Stimulated activated CD8-positive, alpha-beta memory T cell treated with anti-CD3 and anti-CD28 coated beads, Interleukin-15, amount 100 ng/mL, for 48 hours (primary cell): ENCODE measurements at regions not wholly inside any gene's neighbourhood (a gene's known extent, or its start where the extent isn't known, plus 50 kb on each side); places are given as distances from the start of the nearest gene placed in this dataset.
A peak's percentile ranks its signal among the peaks of the same experiment; 100 is the strongest.

Experiments
- DNase-seq, 2 donors: peaks; one replicate each; pipeline ENCODE4 v3.0.0-alpha.2; 2020; ENCODE audit warnings: low read depth in 2 of 2

DNA sequence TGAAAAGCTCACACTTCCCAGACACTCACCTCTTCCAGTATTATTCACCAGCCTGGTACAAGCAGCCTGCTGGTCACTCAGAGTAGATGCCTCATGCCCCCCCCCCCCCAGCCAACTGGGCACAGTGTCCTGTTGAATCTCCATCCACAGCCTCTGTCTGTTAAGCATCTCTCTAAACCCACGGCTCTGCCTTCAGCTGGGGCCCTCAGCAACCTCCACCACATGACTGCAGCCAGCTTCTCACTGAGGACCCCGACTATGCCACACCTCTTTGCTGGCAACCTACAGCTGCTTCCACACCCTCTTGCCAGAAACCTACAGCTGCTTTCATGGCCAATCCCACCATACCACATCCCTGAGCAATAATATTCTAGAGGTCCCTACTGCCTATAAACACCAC, 113.1 kb downstream of the RHOU start:
- no peak for DNase-seq

- DNase-seq = no peak
These were observed 113.8 kb downstream of the RHOU start for GRCh38 chr1:228849011-228849541.

DNA sequence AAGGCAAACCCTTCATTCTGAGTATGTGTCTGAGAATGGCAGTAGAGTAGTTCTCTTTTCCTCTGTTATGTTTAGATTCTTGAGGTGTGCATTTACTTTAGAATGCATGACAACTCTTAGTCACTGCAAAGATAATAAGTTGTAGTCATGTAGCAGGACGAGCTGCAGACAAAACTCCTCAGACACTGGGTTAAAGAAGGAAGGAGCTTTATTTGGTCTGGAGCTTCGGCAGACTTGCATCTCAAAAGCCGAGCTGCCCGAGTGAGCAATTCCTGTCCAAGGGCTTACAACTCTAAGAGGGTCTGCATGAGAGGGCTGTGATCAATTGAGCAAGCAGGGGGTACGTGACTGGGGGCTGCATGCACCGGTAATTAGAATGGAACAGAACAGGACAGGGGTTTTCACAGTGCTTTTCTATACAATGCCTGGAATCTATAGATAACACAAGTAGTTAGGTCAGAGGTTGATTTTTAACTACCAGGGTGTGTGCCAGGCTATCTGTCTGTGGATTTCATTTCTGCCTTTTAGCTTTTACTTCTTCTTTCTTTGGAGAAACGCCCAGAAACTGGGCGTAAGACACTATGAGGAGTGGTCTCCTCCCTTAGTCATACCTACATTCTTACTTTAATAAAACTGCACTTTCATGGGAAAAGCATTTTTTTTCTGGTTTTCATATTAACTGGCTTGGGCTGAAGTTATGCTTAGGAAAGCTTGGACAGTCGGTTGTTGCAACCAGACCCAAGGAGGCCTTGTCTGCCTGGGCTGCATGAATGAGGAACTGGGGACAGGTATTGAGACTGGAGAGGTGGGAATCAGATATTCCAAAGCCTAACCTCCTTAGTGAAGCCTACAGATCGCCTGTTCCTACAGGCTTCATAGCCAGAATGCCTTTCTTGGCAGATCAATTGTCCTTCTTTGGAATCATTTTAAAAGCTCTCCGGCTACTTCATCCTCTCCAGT, 115.1 kb downstream of the RHOU start:
- DNase-seq = no peak

- no peak for DNase-seq
These were observed 115.9 kb downstream of the RHOU start for GRCh38 chr1:228851193-228851592.

DNA sequence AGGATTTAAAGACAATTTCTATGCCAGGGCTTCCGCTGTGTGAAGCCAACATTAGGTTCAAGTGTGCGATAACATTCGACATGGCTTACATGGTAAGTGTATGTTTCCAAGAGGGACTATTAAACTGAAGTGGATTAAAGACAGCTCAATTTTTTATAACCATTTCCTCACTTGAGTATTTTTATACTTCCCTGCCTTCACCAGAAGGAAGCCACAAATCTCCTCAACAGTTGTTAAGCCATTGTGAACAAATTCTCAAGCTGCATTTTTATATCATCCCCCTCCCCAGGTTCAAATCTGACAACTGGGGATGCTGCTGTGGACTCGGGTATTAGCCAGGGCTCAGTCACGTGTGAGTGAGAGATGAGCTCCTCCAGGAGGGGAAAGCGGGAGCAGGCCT, 116.3 kb downstream of the RHOU start:
- no peak for DNase-seq

DNA sequence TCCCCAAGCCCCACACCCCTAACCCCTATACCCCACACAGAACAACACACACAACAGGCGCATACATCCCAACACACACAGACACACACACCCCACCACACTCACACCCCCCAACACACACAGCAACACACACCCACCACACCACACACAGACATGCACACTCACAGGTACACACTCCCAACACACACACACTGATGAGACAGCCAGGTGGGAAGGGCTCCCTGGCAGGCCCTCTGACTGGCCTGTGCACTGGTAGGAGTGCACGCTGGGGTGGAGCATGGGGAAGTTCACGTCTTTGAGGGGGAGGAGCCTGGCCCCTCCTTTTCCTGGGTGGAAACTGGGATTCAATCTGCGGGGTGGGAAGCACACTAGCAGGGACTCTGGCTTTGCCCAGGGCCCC, 116.7 kb downstream of the RHOU start:
- DNase-seq = no peak

DNA sequence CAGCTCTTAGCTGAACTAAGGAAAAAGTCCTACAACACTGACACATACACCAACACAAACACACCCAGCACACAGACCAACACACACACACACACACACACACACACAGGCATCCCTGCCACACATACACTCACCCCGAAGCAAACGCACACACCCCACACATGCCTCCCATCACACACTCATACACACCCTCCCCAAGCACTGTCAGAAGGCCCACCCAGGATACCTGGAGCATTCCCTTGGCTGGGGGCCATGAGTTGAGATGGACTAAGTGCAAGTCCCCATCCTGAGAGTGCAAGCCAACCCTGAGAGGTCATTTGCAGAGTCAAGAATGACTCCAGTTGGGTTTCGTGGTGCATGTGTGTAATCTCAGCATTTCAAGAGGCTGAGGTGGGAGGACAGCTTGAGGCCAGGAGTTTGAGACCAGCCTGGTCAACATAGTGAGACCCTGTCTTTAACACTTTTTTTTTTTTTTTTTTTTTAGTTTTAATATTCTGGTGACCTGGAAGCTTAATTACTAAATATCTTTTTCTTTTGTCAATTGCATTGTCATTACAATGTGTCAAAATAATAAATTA, 117.3 kb downstream of the RHOU start:
- no peak for DNase-seq

DNA sequence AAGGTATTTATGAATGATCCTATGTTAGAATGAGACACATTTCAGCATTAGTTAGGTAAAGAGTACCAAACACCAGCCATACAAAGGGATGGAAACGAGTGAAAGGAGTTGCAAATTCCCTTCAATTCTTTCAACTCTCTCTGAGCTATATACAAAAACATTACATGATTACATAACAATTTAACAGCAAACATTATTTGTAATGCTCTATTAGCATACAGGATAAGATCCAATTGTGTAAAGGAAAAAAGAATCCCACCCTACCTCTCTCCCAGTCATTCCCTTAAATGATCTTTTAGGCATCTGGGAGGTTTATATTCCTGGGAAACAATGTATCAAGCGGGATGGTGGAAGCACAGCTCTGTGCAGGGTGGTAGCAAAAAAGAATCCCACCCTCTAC, 117.9 kb downstream of the RHOU start:
- DNase-seq = no peak

- no peak for DNase-seq
These were observed 118.4 kb downstream of the RHOU start for GRCh38 chr1:228853637-228854036.

DNA sequence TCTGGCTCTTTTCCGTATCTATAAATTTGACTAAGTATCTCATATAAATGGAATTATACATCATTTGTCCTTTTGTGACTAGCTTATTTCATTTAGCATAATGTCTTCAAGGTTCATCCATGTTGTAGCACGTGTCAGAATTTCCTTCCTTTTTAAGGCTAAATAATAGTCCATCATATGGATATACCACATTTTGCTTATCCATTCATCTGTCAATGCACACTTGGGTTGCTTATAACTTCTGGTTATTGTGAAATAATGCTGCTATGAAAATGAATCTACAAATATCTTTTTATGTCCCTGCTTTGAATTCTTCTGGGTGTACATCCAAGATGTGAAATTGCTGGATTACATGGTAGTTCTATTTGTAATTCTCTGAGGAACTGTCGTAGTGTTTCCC, 119.6 kb downstream of the RHOU start:
- no peak for DNase-seq

DNA sequence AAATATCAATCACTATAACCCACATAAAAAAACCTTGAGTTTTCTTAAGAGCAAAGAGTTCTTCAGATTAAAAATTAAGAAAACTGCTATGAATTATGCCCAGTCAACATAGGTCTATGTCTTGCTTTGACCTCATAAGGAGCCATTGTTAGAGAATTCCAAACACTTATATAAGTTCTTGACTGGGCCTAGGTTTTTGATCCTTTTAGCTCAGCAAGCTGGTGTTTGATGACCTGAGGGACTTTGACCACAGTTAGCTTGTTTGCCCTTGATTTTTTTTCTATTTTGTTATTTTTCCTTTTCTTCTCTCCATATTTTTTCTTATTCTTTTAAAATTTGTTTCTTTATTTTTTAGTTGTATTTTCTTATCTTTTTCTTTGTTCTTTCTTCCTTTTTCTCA, 122.3 kb downstream of the RHOU start:
- DNase-seq = no peak

DNA sequence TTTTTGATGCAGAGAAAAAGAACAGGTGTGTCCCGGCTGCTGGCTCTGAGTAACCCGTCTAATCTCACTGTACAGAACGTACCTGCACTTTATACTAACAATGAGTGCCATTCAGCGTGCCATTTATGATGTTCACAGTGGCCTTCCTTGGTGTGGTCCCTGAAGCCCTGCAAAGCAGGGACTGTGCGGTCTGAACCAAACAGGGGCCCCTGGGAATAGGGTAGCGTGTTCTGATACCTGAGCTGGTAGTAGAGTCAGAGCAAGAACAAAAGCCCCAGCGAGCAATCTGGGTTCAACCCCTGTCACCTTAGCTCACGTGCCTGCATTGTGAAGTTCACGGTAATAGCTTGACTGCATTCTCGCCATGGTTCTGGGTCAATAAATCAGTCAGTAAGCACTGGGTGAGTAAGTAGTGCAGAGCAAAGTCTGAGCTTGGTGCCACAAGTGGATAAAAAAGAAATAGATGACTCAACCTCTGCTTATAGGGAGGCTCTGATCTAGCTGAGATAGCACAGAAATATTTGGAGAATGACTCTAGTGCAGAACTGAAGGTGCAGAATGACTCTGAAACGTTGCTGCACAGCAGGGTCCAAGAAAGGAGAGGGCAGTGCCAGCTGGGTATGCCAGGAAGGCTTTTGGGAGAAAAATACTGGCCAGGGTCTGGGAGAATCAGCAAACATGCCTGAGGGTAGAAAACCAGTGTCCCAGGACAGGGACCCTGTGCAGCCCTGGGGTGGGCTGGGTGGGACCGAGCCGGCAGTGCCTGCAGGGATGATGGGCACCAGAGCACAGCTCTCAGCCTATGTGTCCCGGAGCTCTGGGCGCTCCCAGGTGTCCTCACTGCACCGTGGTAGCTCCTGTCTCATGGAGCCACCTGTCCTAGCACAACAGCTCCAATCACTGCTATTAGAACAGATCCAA, 125.9 kb downstream of the RHOU start:
- DNase-seq = peak in 1 of 2 donors; percentile 21

DNA sequence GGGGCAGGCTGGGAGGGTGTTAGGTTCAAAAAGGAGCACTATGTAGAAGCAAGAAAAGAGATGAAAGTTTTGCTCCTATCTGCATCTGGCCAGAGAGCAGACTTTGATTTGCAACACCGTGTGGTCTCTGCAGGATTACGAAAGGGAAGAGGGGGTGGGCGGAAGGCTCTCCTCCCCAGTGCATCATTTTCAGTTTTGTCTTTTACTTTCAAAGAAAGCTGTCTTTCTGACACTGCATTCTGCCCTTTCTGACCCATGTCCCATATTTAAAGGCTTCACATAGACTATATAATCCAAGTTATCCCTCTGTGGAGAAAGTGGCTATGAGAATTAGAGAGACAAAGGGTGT, 126.5 kb downstream of the RHOU start:
- DNase-seq = no peak

DNA sequence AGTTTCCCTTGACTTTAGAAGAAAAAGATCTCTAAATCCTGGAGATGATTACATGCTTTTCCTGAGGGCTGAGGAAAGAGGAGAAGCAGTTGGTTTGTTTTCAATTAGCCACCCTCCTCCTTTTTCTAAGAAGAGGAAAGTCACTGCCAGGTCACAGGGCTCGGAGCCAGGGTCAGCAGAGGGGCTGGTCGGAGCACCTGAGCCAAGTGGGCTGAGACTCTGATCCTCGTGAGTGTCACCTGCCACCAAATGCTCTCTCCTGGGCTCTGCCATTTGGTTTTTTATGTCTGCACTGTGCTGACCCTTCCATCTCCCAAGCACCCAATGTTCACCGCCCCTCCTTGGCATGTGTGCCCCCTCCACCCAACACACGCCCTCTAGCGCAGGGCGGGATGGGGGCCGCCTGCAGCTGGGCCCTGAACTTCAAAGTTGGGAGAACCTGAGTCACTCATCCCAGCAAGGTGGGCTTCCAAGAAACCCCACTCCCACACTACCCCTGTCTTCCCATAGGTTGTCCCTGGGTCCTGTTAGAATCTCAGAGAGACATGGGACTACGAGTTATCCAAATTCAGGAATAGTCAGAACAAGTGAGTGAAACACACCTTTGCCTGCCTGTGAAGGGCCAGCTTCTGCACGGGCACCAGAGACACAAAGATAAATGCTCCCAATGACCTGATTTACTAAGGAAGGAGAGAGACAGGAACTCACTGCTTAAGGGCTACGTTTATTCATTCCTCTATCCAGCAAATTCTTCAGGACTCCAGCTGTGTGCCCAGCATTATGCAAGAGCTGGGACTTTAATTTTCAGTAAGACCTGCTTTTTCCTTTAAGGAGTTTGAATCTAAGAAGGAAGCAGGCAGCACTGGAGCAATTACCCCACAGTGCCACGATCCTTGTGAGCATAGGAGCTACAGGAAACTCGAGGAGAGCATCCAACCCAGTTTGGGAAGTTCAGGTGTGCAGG, 127.5 kb downstream of the RHOU start:
- DNase-seq = no peak

DNA sequence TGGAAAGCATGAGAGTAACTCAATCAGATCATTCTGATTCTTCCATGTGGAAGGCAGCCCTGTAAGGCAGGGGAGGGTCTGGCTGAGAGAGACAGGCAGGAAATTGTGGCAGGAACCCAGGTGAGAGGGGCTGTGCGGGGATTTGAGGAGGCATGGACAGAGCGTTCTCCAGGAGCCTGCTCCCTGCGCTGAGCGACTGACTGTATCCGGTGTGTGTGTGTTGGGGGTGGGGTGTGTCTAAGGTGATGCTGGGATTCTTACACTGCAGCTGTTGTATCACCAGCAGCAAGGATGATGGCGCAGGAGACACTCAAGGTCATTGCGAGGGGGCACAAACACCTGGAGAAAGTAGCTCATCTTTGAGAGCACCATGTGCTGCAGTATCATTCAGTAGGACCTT, 128.5 kb downstream of the RHOU start:
- DNase-seq = no peak

DNA sequence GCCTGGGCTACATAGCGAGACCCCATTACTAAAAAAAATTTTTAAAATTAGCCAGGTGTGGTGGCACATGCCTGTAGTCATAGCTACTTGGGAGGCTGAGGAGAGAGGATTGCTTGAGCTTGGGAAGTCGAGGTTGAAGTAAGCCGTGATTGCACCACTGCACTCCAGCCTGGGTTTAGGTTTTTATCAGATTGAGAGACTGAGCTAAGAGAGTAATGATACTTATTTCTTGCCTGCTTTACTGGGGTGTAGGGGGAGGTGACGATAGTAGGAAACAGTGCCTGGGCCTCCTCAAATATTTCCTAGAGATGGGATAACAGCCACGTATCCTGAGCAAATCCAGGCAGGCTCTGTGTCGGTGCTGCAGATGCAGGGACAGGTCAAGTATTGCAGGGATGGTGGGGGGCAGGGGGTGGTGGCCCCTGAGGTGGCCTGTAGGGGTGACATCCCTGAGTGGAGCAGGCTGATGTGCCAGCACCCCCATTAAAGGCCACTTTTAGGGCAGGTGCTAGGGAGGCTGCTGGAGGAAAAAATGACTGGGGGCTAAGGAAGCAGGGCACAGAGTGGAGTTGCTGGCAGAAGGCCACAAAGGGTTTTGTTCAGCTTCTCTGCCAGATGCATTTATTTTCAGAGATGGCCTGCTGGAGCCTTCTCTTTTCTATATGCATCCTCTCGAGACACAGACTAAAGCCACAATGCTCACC, 130.5 kb downstream of the RHOU start:
- DNase-seq = no peak

DNA sequence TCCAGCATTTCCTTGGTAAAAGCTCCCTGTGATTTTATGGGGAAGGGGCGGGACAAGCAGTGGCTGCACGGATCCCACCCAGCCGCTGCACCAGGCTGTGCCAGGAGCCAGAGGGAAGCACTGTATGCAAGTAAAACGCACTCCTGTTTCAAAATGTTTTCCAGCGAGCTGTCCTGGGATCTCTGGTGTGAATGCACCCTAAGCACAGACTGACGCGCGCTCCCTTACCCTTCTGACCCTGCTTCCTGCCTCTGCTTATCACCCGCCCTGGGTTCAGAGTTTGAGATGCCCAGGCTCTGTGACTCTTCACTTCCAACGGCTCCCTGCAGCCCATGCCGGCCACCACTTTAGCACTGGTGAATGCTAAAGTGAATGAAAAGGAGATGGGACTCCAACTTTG, 131.2 kb downstream of the RHOU start:
- DNase-seq = no peak

DNA sequence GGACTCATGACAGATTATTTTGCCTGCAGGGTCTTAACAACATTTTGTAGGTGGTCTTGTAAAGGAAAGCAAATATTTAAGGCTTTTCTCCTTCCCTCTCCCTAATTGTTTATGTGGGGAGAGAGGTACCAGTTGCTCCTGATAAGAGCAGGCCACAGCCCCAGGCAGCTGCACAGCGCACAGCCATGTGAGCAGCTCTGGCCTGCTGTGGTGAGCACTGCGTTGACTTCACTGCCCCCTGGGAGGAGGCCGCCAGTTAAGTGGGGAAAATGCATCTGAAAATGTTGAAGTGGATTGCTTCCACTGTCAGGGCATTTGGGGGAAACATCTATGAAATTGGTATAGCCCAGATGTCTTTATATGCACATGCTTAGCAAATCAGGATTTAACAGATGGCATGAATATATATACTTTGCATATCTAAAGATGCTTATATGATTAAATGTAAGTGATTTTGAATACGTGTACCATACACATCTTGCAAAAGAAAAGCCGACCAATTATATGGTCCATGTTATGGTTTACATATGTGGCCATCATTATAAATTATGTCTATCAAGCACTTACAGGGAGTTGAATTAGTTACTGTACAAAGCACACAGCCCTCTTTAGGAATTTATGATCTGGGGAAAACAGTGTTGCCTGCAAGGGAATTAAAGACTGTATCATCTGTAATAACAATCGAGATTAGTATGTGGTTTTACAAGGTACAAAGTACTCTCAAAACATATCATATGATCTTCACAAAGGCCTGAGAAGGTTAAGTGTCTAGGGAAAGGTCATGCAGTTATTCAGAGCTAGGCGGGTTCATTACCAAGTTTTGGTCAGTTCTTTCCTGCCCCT, 132.1 kb downstream of the RHOU start:
- DNase-seq = no peak

DNA sequence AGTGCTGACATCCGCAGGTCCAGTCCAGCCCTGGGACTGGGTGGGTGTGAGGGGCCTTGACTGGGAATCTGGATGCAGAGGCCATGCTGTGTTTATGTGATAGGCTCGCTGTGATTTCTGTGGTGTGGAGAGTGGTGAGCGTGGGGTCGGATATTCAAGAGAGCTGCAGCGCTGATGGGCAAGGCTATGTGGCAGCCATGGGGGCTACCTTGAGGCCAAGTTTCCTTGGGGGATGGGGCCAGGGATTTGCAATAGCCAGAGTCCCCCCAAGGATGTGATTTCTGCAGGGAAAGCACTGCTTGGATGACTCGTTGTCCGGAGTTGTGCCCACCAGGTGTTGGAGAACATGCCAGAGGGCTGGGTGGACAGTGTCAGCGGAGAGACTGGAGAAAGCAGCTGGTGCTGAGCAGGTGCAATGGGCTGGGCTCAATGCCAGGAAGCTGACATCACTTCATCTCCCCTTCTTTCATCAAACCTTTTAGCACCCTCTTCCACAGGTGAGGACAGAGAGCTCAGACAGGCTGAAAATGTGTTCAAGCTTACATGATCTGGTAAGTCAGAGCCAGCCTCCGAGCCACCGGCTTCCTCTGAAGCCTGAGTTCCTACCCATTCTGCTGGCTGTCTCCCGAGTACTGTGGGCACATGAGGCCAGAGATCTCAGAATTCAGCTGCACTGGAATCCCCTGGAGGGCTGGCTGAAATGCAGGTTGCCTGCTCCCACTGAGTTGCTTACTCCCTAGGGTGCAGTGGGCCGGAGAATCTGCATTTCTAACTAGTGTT, 132.9 kb downstream of the RHOU start:
- no peak for DNase-seq
